Prostate gland (tissue), 2 donors: ENCODE measurements at regions not wholly inside any gene's neighbourhood (a gene's known extent, or its start where the extent isn't known, plus 50 kb on each side); places are given as distances from the start of the nearest gene placed in this dataset.

ENCODE experiments used
- CTCF ChIP-seq, 4 experiments: fragments of 200-600 bp in 2 of 4; fragments of 450-650 bp in 2 of 4; sonication (generic) in 2 of 4; IDR thresholded peaks; 1 replicate in 3 of 4; 2 replicates in 1 of 4; pipeline ENCODE4 v1.5.1; 2016 to 2019; ENCODE audit warnings: antibody characterized with exemption in 4 of 4, mild to moderate bottlenecking in 2 of 4, moderate library complexity in 2 of 4
- POLR2A ChIP-seq: fragments of 450-650 bp; IDR thresholded peaks from one replicate; pipeline ENCODE4 v1.6.1; 2016; ENCODE audit warnings: antibody characterized with exemption, mild to moderate bottlenecking
- POLR2AphosphoS5 ChIP-seq: sonication (generic); formaldehyde crosslinking; IDR thresholded peaks from one replicate; pipeline ENCODE4 v1.6.1; 2017; ENCODE audit warnings: antibody characterized with exemption

DNA sequence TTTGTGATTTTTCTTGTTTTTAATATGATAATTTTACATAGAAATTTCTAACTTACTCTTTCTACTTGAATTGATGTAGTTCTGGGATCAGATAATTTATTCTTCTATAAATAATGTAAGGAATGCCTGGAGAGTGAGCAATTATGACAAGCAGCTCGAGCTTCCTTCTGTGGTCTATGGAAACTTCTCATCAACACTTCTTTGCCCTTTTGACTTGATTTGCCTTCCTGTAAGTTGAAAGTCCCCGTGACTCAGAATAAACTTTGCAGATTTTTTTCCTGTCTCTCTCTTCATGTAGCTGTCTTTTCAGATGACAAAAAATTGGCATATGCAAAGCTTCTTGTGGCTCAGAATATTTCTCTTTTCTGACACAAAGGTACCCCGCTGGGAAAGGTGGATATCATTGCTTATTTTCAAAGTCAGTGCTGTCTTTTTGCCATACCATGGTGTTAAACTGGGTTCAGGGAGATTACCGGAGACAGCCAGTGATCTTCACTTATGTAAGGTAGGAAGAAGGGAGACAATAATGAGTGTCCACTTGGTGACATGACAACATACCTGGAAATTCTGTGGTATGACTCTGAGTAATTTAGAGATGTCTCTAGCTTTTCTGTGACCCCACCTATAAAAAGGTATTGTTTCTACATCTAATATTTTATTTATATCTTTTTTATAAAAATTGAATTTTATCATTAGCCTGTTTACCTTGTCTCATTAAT lies 278.6 kb upstream of the GNPDA2 start:
- TF ChIP-seq CTCF (IDR thresholded peaks at IDR 0.05) (no peak), POLR2A (no peak), POLR2AphosphoS5 (no peak)
